ENCODE measurements at regions not wholly inside any gene's neighbourhood (a gene's known extent, or its start where the extent isn't known, plus 50 kb on each side); places are given as distances from the start of the nearest gene placed in this dataset.

GRCh38 chr5:145697251-145697990 lies 137.7 kb downstream of the PRELID2 start:
- Mint-ChIP-seq H3K4me1 (ENCODE audit: unreplicated experiment) (peaks cover 3% of the 10 kb centered on the region), H3K4me3 (ENCODE audit: unreplicated experiment) (no peak overlapping the region), H3K27ac (ENCODE audit: unreplicated experiment) (no peak overlapping the region), H3K27me3 (ENCODE audit: unreplicated experiment) (no peaks in the 10 kb centered on the region), H3K9me3 (ENCODE audit: unreplicated experiment) (no peaks in the 10 kb centered on the region), H3K36me3 (ENCODE audit: unreplicated experiment) (no peaks in the 10 kb centered on the region)
- peak; percentile 55 for TF ChIP-seq CTCF (IDR thresholded peaks at IDR 0.05)
- no peak for DNase-seq (ENCODE audit: extremely low spot score, unreplicated experiment)

- Mint-ChIP-seq H3K36me3 (ENCODE audit: unreplicated experiment) (no peaks in the 10 kb centered on the region), H3K27me3 (ENCODE audit: unreplicated experiment) (no peaks in the 10 kb centered on the region), H3K4me1 (ENCODE audit: unreplicated experiment) (no peaks in the 10 kb centered on the region), H3K4me3 (ENCODE audit: unreplicated experiment) (no peak overlapping the region), H3K27ac (ENCODE audit: unreplicated experiment) (no peak overlapping the region), H3K9me3 (ENCODE audit: unreplicated experiment) (no peaks in the 10 kb centered on the region)
- TF ChIP-seq CTCF (IDR thresholded peaks at IDR 0.05), result no peak
- no peak for DNase-seq (ENCODE audit: extremely low spot score, unreplicated experiment)
Measured at GRCh38 chr5:145689235-145689634, 145.9 kb downstream of the PRELID2 start.

DNA sequence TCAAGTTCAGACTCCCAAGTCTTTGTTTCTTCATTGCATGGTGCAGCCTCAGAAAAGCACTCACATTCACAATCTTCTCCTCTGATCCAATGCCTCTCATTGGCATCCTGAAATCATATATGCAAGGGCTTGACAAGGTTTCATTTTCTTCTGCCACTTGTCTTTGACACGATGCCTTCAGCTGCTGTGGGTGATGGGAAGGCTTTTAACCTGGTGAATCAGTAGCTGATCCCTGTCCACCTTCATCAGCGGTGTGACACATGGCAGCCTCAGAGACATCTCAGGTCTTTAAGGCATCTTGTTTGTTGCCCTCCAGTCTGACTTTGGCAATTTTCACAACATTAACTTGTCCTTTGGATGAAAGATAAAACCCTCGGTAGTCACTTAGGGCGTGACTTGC lies 147.2 kb downstream of the PRELID2 start:
- TF ChIP-seq CTCF (IDR thresholded peaks at IDR 0.05), result no peak
- no peak for DNase-seq (ENCODE audit: extremely low spot score, unreplicated experiment)
- no peaks in the 10 kb centered on the region for H3K9me3 Mint-ChIP-seq (ENCODE audit: unreplicated experiment)
- H3K36me3 Mint-ChIP-seq (ENCODE audit: unreplicated experiment), result no peaks in the 10 kb centered on the region
- no peak overlapping the region for H3K4me3 Mint-ChIP-seq (ENCODE audit: unreplicated experiment)
- H3K4me1 Mint-ChIP-seq (ENCODE audit: unreplicated experiment), result no peaks in the 10 kb centered on the region
- no peak overlapping the region for H3K27ac Mint-ChIP-seq (ENCODE audit: unreplicated experiment)
- H3K27me3 Mint-ChIP-seq (ENCODE audit: unreplicated experiment), result no peaks in the 10 kb centered on the region

DNA sequence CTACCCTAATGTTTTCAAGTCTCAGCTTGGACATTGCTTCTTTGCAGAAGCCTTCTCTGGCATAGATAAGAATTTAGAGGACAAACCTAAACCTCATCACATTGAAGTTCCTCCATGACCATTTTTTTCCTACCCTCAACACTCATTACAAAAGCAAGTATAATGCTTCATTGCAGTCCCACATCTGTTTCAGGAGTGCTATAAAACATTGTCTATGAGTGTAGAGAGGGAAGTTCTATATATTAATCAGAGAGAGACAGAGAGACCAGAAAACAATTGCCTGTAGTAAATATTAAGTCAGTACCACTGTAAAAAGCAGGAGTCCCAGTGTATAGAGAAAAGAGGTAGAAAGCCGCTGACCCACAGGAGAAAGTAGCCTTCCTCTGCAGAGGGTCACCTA lies 149.7 kb downstream of the PRELID2 start:
- TF ChIP-seq CTCF (IDR thresholded peaks at IDR 0.05), result no peak
- Mint-ChIP-seq H3K9me3 (ENCODE audit: unreplicated experiment) (no peaks in the 10 kb centered on the region), H3K27ac (ENCODE audit: unreplicated experiment) (no peak overlapping the region), H3K27me3 (ENCODE audit: unreplicated experiment) (no peaks in the 10 kb centered on the region), H3K36me3 (ENCODE audit: unreplicated experiment) (no peaks in the 10 kb centered on the region), H3K4me3 (ENCODE audit: unreplicated experiment) (no peak overlapping the region), H3K4me1 (ENCODE audit: unreplicated experiment) (peaks cover 13% of the 10 kb centered on the region)
- no peak for DNase-seq (ENCODE audit: extremely low spot score, unreplicated experiment)

- peaks cover 13% of the 10 kb centered on the region for H3K4me1 Mint-ChIP-seq (ENCODE audit: unreplicated experiment)
- H3K9me3 Mint-ChIP-seq (ENCODE audit: unreplicated experiment), result no peaks in the 10 kb centered on the region
- no peaks in the 10 kb centered on the region for H3K27me3 Mint-ChIP-seq (ENCODE audit: unreplicated experiment)
- no peak for DNase-seq (ENCODE audit: extremely low spot score, unreplicated experiment)
- H3K36me3 Mint-ChIP-seq (ENCODE audit: unreplicated experiment), result no peaks in the 10 kb centered on the region
- no peak overlapping the region for H3K27ac Mint-ChIP-seq (ENCODE audit: unreplicated experiment)
- no peak overlapping the region for H3K4me3 Mint-ChIP-seq (ENCODE audit: unreplicated experiment)
- TF ChIP-seq CTCF (IDR thresholded peaks at IDR 0.05), result no peak
Measured at GRCh38 chr5:145683431-145683830, 151.7 kb downstream of the PRELID2 start.
